ENCODE measurements at regions not wholly inside any gene's neighbourhood (a gene's known extent, or its start where the extent isn't known, plus 50 kb on each side); places are given as distances from the start of the nearest gene placed in this dataset.

- TF ChIP-seq RAD21 (IDR thresholded peaks at IDR 0.05; ENCODE audit: low read depth): no peak
- TF ChIP-seq CTCF (IDR thresholded peaks at IDR 0.05 in 2 of 3, conservative IDR thresholded peaks at IDR 0.05 in 1 of 3; ENCODE audit: borderline replicate concordance in 1 of 3, insufficient read depth in 1 of 3, low read depth in 2 of 3, low read length in 2 of 3): no peak
- no peak for TF ChIP-seq CEBPB (IDR thresholded peaks at IDR 0.05; ENCODE audit: low read depth)
- no peak for TF ChIP-seq ZFX (IDR thresholded peaks at IDR 0.05)
- no peak for TF ChIP-seq EZH2 (IDR thresholded peaks at IDR 0.05)
- no peak for TF ChIP-seq POLR2A (IDR thresholded peaks at IDR 0.05; ENCODE audit: borderline replicate concordance, extremely low read depth, insufficient read depth, insufficient read length)
Measured at GRCh38 chr7:112619343-112619742, 138.6 kb downstream of the LSMEM1 start.
